Testis (tissue), 2 donors: ENCODE measurements at regions not wholly inside any gene's neighbourhood (a gene's known extent, or its start where the extent isn't known, plus 50 kb on each side); places are given as distances from the start of the nearest gene placed in this dataset.

Source experiments
- DNase-seq: peaks from one replicate; pipeline ENCODE4 v3.0.0-alpha.2; 2019
- H3K27ac ChIP-seq, 2 donors: fragments of 200-600 bp; sonication (generic); one replicate each; pipeline ENCODE4 v1.5.1; 2019
- H3K27me3 ChIP-seq: fragments of 200-600 bp; sonication (generic); one replicate; pipeline ENCODE4 v1.5.1; 2019
- H3K36me3 ChIP-seq: fragments of 200-600 bp; sonication (generic); one replicate; pipeline ENCODE4 v1.5.1; 2017; ENCODE audit warnings: low read depth; ENCODE audit errors: missing control alignments
- H3K4me1 ChIP-seq: fragments of 200-600 bp; sonication (generic); one replicate; pipeline ENCODE4 v1.5.1; 2019
- H3K4me3 ChIP-seq, 2 donors: fragments of 200-600 bp; sonication (generic); one replicate each; pipeline ENCODE4 v1.5.1; 2017 to 2019
- H3K9me3 ChIP-seq: fragments of 200-600 bp; sonication (generic); one replicate; pipeline ENCODE4 v1.5.1; 2017
- POLR2A ChIP-seq: fragments of 450-650 bp; IDR thresholded peaks from one replicate; pipeline ENCODE4 v1.6.1; 2017; ENCODE audit warnings: antibody characterized with exemption, mild to moderate bottlenecking, moderate library complexity
- WGBS, 2 donors: methylation state at CpG; one replicate each; pipeline ENCODE4 v1.1.5; 2018; 5-methylcytosine and 5-hydroxymethylcytosine counted together
- intact Hi-C: fragments of 100-400 bp; cut with DNase I; formaldehyde crosslinking; loops from one replicate; pipeline ENCODE4 v1.15.1; 2023; ENCODE audit warnings: low total_unique reads
- TF ChIP-seq, protein P1 (sequence below), 3 experiments: fragments of 450-650 bp in 2 of 3; fragments of 200-600 bp in 1 of 3; sonication (generic) in 1 of 3; IDR thresholded peaks; one replicate each; pipeline ENCODE4 v1.5.1; 2016 to 2019; ENCODE audit warnings: antibody characterized with exemption in 3 of 3, mild to moderate bottlenecking in 2 of 3, moderate library complexity in 1 of 3

DNA sequence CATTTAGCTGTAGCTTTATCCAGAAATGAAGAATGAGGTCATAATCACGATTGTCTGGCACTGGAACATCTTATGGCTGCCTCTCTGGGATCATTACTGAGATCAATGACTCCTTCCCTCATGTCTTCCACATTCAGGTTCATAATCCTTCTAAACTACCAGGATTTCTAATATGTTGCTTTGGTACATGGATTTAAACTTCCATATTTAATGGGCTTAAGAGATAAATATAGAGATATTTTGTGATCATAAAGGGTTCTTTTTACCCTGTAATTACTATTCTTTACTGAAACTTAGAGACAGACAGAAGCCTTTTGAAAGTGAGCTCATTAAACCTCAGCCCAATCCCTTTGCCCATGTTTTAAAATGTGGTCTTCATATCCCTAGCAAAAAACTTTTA, 575.4 kb upstream of the ALCAM start:
- no peak overlapping the region for H3K4me3 ChIP-seq
- intact Hi-C loops, result no loop called here
- H3K36me3 ChIP-seq, result no peaks in the 10 kb centered on the region
- H3K9me3 ChIP-seq, result no peaks in the 10 kb centered on the region
- TF ChIP-seq, protein P1, sequence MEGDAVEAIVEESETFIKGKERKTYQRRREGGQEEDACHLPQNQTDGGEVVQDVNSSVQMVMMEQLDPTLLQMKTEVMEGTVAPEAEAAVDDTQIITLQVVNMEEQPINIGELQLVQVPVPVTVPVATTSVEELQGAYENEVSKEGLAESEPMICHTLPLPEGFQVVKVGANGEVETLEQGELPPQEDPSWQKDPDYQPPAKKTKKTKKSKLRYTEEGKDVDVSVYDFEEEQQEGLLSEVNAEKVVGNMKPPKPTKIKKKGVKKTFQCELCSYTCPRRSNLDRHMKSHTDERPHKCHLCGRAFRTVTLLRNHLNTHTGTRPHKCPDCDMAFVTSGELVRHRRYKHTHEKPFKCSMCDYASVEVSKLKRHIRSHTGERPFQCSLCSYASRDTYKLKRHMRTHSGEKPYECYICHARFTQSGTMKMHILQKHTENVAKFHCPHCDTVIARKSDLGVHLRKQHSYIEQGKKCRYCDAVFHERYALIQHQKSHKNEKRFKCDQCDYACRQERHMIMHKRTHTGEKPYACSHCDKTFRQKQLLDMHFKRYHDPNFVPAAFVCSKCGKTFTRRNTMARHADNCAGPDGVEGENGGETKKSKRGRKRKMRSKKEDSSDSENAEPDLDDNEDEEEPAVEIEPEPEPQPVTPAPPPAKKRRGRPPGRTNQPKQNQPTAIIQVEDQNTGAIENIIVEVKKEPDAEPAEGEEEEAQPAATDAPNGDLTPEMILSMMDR (IDR thresholded peaks at IDR 0.05), result no peak
- no peak overlapping the region for H3K27ac ChIP-seq
- DNase-seq, result no peak
- H3K27me3 ChIP-seq, result no peaks in the 10 kb centered on the region
- H3K4me1 ChIP-seq, result no peaks in the 10 kb centered on the region
- 74% methylated on average over 1 of the region's 1 CpG for WGBS, 2 donors

DNA sequence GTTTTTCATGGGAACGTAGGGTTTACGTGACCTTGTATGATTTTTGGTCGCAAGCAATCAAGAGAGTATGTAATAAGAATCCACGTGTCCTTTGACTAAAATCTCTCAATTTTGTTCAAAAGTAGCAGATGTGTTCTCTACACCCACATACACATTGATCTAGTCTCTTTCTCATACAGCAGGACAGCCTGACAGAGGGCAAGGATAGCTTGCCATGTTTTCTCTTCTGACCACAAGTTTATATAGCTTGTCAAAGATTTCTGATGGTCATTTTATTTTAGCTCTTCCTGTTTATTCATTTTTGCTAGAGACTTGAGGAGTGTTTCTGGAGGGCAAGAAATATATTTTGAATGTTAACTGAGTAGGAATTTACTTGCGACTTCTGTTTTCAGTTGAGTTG, 570.2 kb upstream of the ALCAM start:
- no peaks in the 10 kb centered on the region for H3K27me3 ChIP-seq
- H3K4me1 ChIP-seq, result no peaks in the 10 kb centered on the region
- no peaks in the 10 kb centered on the region for H3K36me3 ChIP-seq
- TF ChIP-seq POLR2A, result no peak
- TF ChIP-seq, protein P1 (IDR thresholded peaks at IDR 0.05), result no peak
- no peak overlapping the region for H3K4me3 ChIP-seq
- intact Hi-C loops, result no loop called here
- H3K27ac ChIP-seq, result no peak overlapping the region
- WGBS, 2 donors, result 65 to 73% methylated on average over 5 of the region's 5 CpGs
- no peak for DNase-seq
- H3K9me3 ChIP-seq, result no peaks in the 10 kb centered on the region

DNA sequence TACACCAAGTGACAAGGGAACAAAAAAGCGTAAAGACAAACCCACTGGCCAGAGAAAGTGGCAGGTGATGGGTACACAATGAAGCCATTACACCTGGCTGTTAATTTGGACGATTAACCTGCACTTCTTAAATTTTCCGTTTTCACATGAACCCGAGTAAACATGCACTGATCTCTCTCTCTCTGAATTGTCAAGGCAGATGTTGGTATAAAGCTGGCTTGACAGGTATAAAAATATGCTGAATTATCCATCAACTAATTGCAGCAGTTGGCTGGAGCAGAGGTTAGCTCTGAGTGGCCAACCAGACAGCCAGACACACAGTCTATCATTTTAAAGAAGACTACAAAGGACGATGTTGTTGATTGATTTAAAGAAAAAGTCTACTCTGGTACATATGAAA, 561.7 kb upstream of the ALCAM start:
- H3K4me1 ChIP-seq, result no peaks in the 10 kb centered on the region
- no peaks in the 10 kb centered on the region for H3K9me3 ChIP-seq
- H3K27me3 ChIP-seq, result no peaks in the 10 kb centered on the region
- no peak overlapping the region for H3K4me3 ChIP-seq
- H3K36me3 ChIP-seq, result no peaks in the 10 kb centered on the region
- no peak overlapping the region for H3K27ac ChIP-seq
- TF ChIP-seq POLR2A, result no peak
- TF ChIP-seq, protein P1 (IDR thresholded peaks at IDR 0.05), result no peak
- no peak for DNase-seq
- intact Hi-C loops, result no loop called here
- 87 to 91% methylated on average over 5 of the region's 5 CpGs for WGBS, 2 donors

- Histone ChIP-seq H3K27me3 (no peaks in the 10 kb centered on the region), H3K4me3 (no peak overlapping the region), H3K27ac (no peak overlapping the region), H3K9me3 (no peaks in the 10 kb centered on the region), H3K36me3 (no peaks in the 10 kb centered on the region), H3K4me1 (no peaks in the 10 kb centered on the region)
- intact Hi-C loops, result no loop called here
- TF ChIP-seq, protein P1 (IDR thresholded peaks at IDR 0.05), result no peak
- no peak for TF ChIP-seq POLR2A
- WGBS, 2 donors, result 67 to 73% methylated on average over 5 of the region's 5 CpGs
- DNase-seq, result no peak
These were observed 561.2 kb upstream of the ALCAM start for GRCh38 chr3:104805508-104805907.

DNA sequence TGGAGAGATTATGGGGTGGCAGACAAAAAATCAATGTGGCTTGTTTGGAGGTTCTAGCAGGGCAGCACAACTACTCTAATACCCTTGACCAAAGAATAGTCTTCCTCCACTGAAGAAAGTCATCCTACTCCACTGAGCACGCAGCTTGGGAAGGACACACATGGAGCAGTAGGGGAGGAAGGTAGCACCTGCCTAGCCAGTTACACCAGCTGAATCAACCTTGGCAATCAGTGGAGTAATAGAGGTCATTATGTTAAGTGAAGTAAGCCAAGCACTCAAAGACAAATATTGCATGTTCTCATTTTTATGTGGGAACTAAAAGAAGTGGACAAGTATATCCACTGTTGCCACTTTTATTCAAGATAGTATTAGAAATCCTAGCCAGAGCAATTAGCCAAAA, 555.8 kb upstream of the ALCAM start:
- Histone ChIP-seq H3K27ac (no peak overlapping the region), H3K4me3 (no peak overlapping the region), H3K4me1 (no peaks in the 10 kb centered on the region), H3K36me3 (no peaks in the 10 kb centered on the region), H3K9me3 (no peaks in the 10 kb centered on the region), H3K27me3 (no peaks in the 10 kb centered on the region)
- 80 to 100% methylated on average over 1 of the region's 1 CpG for WGBS, 2 donors
- no peak for DNase-seq
- intact Hi-C loops, result no loop called here
- TF ChIP-seq, protein P1 (IDR thresholded peaks at IDR 0.05), result no peak
- no peak for TF ChIP-seq POLR2A
